Mesendoderm (in vitro differentiated cells): ENCODE measurements at regions not wholly inside any gene's neighbourhood (a gene's known extent, or its start where the extent isn't known, plus 50 kb on each side); places are given as distances from the start of the nearest gene placed in this dataset.

Experiments
- DNase-seq: peaks from one replicate; pipeline ENCODE4 v3.0.0; 2013
- H2AK5ac ChIP-seq: 2 replicates; pipeline ENCODE4 v1.6.1; 2013; ENCODE audit warnings: low read length, inconsistent platforms
- H2BK120ac ChIP-seq: 2 replicates; pipeline ENCODE4 v1.6.1; 2013; ENCODE audit warnings: low read depth, mild to moderate bottlenecking, low read length, moderate library complexity, mixed read lengths
- H2BK15ac ChIP-seq: replicated peaks from 2 replicates; pipeline ENCODE4 v1.6.1; 2013; ENCODE audit warnings: low read depth, mild to moderate bottlenecking, moderate library complexity
- H2BK5ac ChIP-seq: 2 replicates; pipeline ENCODE4 v1.6.1; 2013; ENCODE audit warnings: low read length, inconsistent platforms
- H3K18ac ChIP-seq: 2 replicates; pipeline ENCODE4 v1.6.1; 2013; ENCODE audit warnings: mild to moderate bottlenecking, low read length, mixed read lengths
- H3K23ac ChIP-seq: one replicate; pipeline ENCODE4 v1.6.1; 2013; ENCODE audit warnings: low read length
- H3K27ac ChIP-seq: 2 replicates; pipeline ENCODE4 v1.5.1; 2013; ENCODE audit warnings: low read depth, mild to moderate bottlenecking, inconsistent platforms, low read length, moderate library complexity
- H3K27me3 ChIP-seq: 2 replicates; pipeline ENCODE4 v1.6.1; 2013; ENCODE audit warnings: low read length, control low read depth, mild to moderate bottlenecking, inconsistent platforms; ENCODE audit not compliant: insufficient read depth, poor library complexity
- H3K36me3 ChIP-seq: 2 replicates; pipeline ENCODE4 v1.6.1; 2013; ENCODE audit warnings: low read length, inconsistent platforms; ENCODE audit not compliant: control insufficient read depth, insufficient read depth
- H3K4ac ChIP-seq: one replicate; pipeline ENCODE4 v1.6.1; 2013; ENCODE audit warnings: low read depth, mild to moderate bottlenecking, low read length, moderate library complexity
- H3K4me1 ChIP-seq: 2 replicates; pipeline ENCODE4 v1.6.1; 2013; ENCODE audit warnings: low read depth, low read length, inconsistent platforms; ENCODE audit not compliant: control insufficient read depth
- H3K4me2 ChIP-seq: 2 replicates; pipeline ENCODE4 v1.6.1; 2013; ENCODE audit warnings: low read length
- H3K4me3 ChIP-seq: 2 replicates; pipeline ENCODE4 v1.5.1; 2013; ENCODE audit warnings: mild to moderate bottlenecking, low read length
- H3K56ac ChIP-seq: one replicate; pipeline ENCODE4 v1.6.1; 2013; ENCODE audit warnings: low read length
- H3K79me1 ChIP-seq: 2 replicates; pipeline ENCODE4 v1.6.1; 2013; ENCODE audit warnings: low read length, inconsistent platforms
- H3K79me2 ChIP-seq: 2 replicates; pipeline ENCODE4 v1.6.1; 2013; ENCODE audit warnings: mild to moderate bottlenecking, low read length; ENCODE audit not compliant: control insufficient read depth, insufficient read depth
- H3K9ac ChIP-seq: 2 replicates; pipeline ENCODE4 v1.6.1; 2013; ENCODE audit warnings: low read length, inconsistent platforms
- H4K5ac ChIP-seq: one replicate; pipeline ENCODE4 v1.6.1; 2013; ENCODE audit warnings: low read length
- H4K8ac ChIP-seq: one replicate; pipeline ENCODE4 v1.6.1; 2013; ENCODE audit warnings: low read depth, mild to moderate bottlenecking, control low read depth, low read length, moderate library complexity
- WGBS: extraction: QIAGEN DNeasy Blood & Tissue Kit; methylation state at CpG from one replicate; pipeline ENCODE4 v1.1.7; 2013; ENCODE audit warnings: low lambda C conversion rate, missing lambda C conversion rate; ENCODE audit not compliant: insufficient coverage; ENCODE audit errors: extremely low coverage; 5-methylcytosine and 5-hydroxymethylcytosine counted together

- no peak overlapping the region for H4K8ac ChIP-seq
- no CpG with 5 or more reads among the region's 1 CpG for WGBS
- no peaks in the 10 kb centered on the region for H3K79me2 ChIP-seq
- H3K79me1 ChIP-seq, result no peaks in the 10 kb centered on the region
- H3K23ac ChIP-seq, result no peak overlapping the region
- no peak overlapping the region for H3K4me3 ChIP-seq
- H3K56ac ChIP-seq, result no peak overlapping the region
- no peaks in the 10 kb centered on the region for H3K27me3 ChIP-seq
- H3K36me3 ChIP-seq, result no peaks in the 10 kb centered on the region
- no peak overlapping the region for H4K5ac ChIP-seq
- no peak overlapping the region for H3K4me2 ChIP-seq
- no peak overlapping the region for H3K18ac ChIP-seq
- no peaks in the 10 kb centered on the region for H3K4me1 ChIP-seq
- no peak for DNase-seq
- no peak overlapping the region for H2BK15ac ChIP-seq
- no peak overlapping the region for H3K9ac ChIP-seq
- H3K27ac ChIP-seq, result no peak overlapping the region
- no peak overlapping the region for H2AK5ac ChIP-seq
- no peak overlapping the region for H2BK5ac ChIP-seq
- H3K4ac ChIP-seq, result no peak overlapping the region
- H2BK120ac ChIP-seq, result no peak overlapping the region
Measured at GRCh38 chr10:61097026-61097425, 153.0 kb upstream of the RHOBTB1 start.

GRCh38 chr10:61096056-61096455, 152.1 kb upstream of the RHOBTB1 start:
- Histone ChIP-seq H4K8ac (no peak overlapping the region), H3K4ac (no peak overlapping the region), H3K18ac (no peak overlapping the region), H3K56ac (no peak overlapping the region), H2AK5ac (no peak overlapping the region), H4K5ac (no peak overlapping the region), H3K9ac (no peak overlapping the region), H3K27me3 (no peaks in the 10 kb centered on the region), H3K27ac (no peak overlapping the region), H3K79me1 (no peaks in the 10 kb centered on the region), H3K4me3 (no peak overlapping the region), H3K36me3 (no peaks in the 10 kb centered on the region), H3K79me2 (no peaks in the 10 kb centered on the region), H2BK5ac (no peak overlapping the region), H3K4me2 (no peak overlapping the region), H3K23ac (no peak overlapping the region), H2BK15ac (no peak overlapping the region), H2BK120ac (no peak overlapping the region), H3K4me1 (no peaks in the 10 kb centered on the region)
- no CpG with 5 or more reads among the region's 1 CpG for WGBS
- DNase-seq, result no peak

GRCh38 chr10:61091531-61091930, 147.5 kb upstream of the RHOBTB1 start:
- H2BK120ac ChIP-seq, result no peak overlapping the region
- no peak overlapping the region for H3K56ac ChIP-seq
- no peak overlapping the region for H3K4me3 ChIP-seq
- no peak overlapping the region for H3K18ac ChIP-seq
- H3K23ac ChIP-seq, result no peak overlapping the region
- H2BK5ac ChIP-seq, result no peak overlapping the region
- no peak overlapping the region for H3K4ac ChIP-seq
- no peaks in the 10 kb centered on the region for H3K4me1 ChIP-seq
- H4K5ac ChIP-seq, result no peak overlapping the region
- H3K36me3 ChIP-seq, result no peaks in the 10 kb centered on the region
- no peaks in the 10 kb centered on the region for H3K79me1 ChIP-seq
- no peak overlapping the region for H4K8ac ChIP-seq
- no peak overlapping the region for H3K4me2 ChIP-seq
- H3K27me3 ChIP-seq, result no peaks in the 10 kb centered on the region
- no peak for DNase-seq
- H3K27ac ChIP-seq, result no peak overlapping the region
- no CpG with 5 or more reads among the region's 1 CpG for WGBS
- no peak overlapping the region for H3K9ac ChIP-seq
- H2BK15ac ChIP-seq, result no peak overlapping the region
- no peaks in the 10 kb centered on the region for H3K79me2 ChIP-seq
- no peak overlapping the region for H2AK5ac ChIP-seq

GRCh38 chr10:61089251-61089650, 145.3 kb upstream of the RHOBTB1 start:
- Histone ChIP-seq H3K79me2 (no peaks in the 10 kb centered on the region), H2BK120ac (no peak overlapping the region), H3K18ac (no peak overlapping the region), H3K27ac (no peak overlapping the region), H3K36me3 (no peaks in the 10 kb centered on the region), H3K79me1 (no peaks in the 10 kb centered on the region), H3K56ac (no peak overlapping the region), H3K4ac (no peak overlapping the region), H4K8ac (no peak overlapping the region), H3K23ac (no peak overlapping the region), H2BK5ac (no peak overlapping the region), H4K5ac (no peak overlapping the region), H3K4me1 (no peaks in the 10 kb centered on the region), H2BK15ac (no peak overlapping the region), H3K9ac (no peak overlapping the region), H3K27me3 (no peaks in the 10 kb centered on the region), H3K4me3 (no peak overlapping the region), H2AK5ac (no peak overlapping the region), H3K4me2 (no peak overlapping the region)
- no peak for DNase-seq
- no CpG with 5 or more reads among the region's 1 CpG for WGBS

GRCh38 chr10:61084493-61084892, 140.5 kb upstream of the RHOBTB1 start:
- no peaks in the 10 kb centered on the region for H3K4me1 ChIP-seq
- H2BK15ac ChIP-seq, result no peak overlapping the region
- no peaks in the 10 kb centered on the region for H3K27me3 ChIP-seq
- no peak overlapping the region for H3K4me3 ChIP-seq
- no peak overlapping the region for H2BK5ac ChIP-seq
- no peak overlapping the region for H3K56ac ChIP-seq
- no peaks in the 10 kb centered on the region for H3K36me3 ChIP-seq
- no peak overlapping the region for H2AK5ac ChIP-seq
- H2BK120ac ChIP-seq, result no peak overlapping the region
- H3K18ac ChIP-seq, result no peak overlapping the region
- no peak overlapping the region for H4K8ac ChIP-seq
- no peak overlapping the region for H3K9ac ChIP-seq
- no peak overlapping the region for H3K27ac ChIP-seq
- no peaks in the 10 kb centered on the region for H3K79me2 ChIP-seq
- H3K4me2 ChIP-seq, result no peak overlapping the region
- H3K23ac ChIP-seq, result no peak overlapping the region
- DNase-seq, result no peak
- no peaks in the 10 kb centered on the region for H3K79me1 ChIP-seq
- no peak overlapping the region for H3K4ac ChIP-seq
- H4K5ac ChIP-seq, result no peak overlapping the region

- no peak for DNase-seq
- no CpG with 5 or more reads among the region's 2 CpGs for WGBS
- Histone ChIP-seq H3K36me3 (no peaks in the 10 kb centered on the region), H3K4me1 (no peaks in the 10 kb centered on the region), H4K5ac (no peak overlapping the region), H2BK15ac (no peak overlapping the region), H3K9ac (no peak overlapping the region), H3K18ac (no peak overlapping the region), H3K56ac (no peak overlapping the region), H2BK5ac (no peak overlapping the region), H3K4me3 (no peak overlapping the region), H3K23ac (no peak overlapping the region), H3K79me1 (no peaks in the 10 kb centered on the region), H3K4ac (no peak overlapping the region), H3K27me3 (no peaks in the 10 kb centered on the region), H3K79me2 (no peaks in the 10 kb centered on the region), H3K27ac (no peak overlapping the region), H4K8ac (no peak overlapping the region), H2BK120ac (no peak overlapping the region), H3K4me2 (no peak overlapping the region), H2AK5ac (no peak overlapping the region)
Measured at GRCh38 chr10:61081301-61081700, 137.3 kb upstream of the RHOBTB1 start.
